ENCODE measurements at regions not wholly inside any gene's neighbourhood (a gene's known extent, or its start where the extent isn't known, plus 50 kb on each side); places are given as distances from the start of the nearest gene placed in this dataset.
"Not testable (repeated sequence)": the region's sequence is repeated elsewhere in the genome, so short reads cannot be mapped to it uniquely, and the experiment has no call there.

- CTCF ChIA-PET = no interaction called here
- TF ChIP-seq CTCF (IDR thresholded peaks at IDR 0.05; ENCODE audit: insufficient read depth, low read depth, low read length) = no peak
- Histone ChIP-seq H3K4me3 (ENCODE audit: low read depth, low read length) (no peak overlapping the region), H3K27me3 (ENCODE audit: control insufficient read depth, insufficient read depth, low read length) (no peaks in the 10 kb centered on the region), H3K36me3 (ENCODE audit: control insufficient read depth, insufficient read depth, low read length) (no peaks in the 10 kb centered on the region)
- POLR2A ChIA-PET = no interaction called here
- DNase-seq (ENCODE audit: low read depth) = no peak
These were observed 303.7 kb upstream of the IRS4 start for GRCh38 chrX:109040057-109040456.

- no peak for TF ChIP-seq CTCF (IDR thresholded peaks at IDR 0.05; ENCODE audit: insufficient read depth, low read depth, low read length)
- POLR2A ChIA-PET = no interaction called here
- CTCF ChIA-PET = no interaction called here
- DNase-seq (ENCODE audit: low read depth) = no peak
- Histone ChIP-seq H3K36me3 (ENCODE audit: control insufficient read depth, insufficient read depth, low read length) (no peaks in the 10 kb centered on the region), H3K27me3 (ENCODE audit: control insufficient read depth, insufficient read depth, low read length) (no peaks in the 10 kb centered on the region), H3K4me3 (ENCODE audit: low read depth, low read length) (no peak overlapping the region)
These were observed 300.3 kb upstream of the IRS4 start for GRCh38 chrX:109036624-109037023.

DNA sequence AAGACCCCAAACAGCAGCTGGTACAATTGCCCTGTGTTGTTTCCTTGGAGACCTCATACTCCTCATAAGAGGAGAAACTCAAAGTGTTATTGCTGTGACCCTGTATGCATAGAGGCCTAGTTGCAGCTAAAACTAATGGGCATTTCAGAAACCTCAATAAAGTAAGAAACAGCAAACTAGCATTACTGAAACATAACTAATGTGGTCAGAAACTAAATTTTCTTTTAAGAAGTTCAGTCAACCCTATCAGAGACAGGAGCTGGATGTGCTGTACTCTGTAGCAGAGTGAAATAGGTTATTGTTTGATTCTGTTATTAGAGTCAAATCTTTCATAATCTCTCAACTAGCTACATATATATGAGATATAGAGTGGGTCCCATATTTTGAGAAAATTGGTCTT is 257.5 kb upstream of the IRS4 start:
- ChIA-PET CTCF (no interaction called here), POLR2A (no interaction called here)
- H3K4me3 ChIP-seq (ENCODE audit: low read depth, low read length) = no peak overlapping the region
- H3K27me3 ChIP-seq (ENCODE audit: control insufficient read depth, insufficient read depth, low read length) = no peaks in the 10 kb centered on the region
- no peaks in the 10 kb centered on the region for H3K36me3 ChIP-seq (ENCODE audit: control insufficient read depth, insufficient read depth, low read length)
- no peak for DNase-seq (ENCODE audit: low read depth)
- TF ChIP-seq CTCF (IDR thresholded peaks at IDR 0.05; ENCODE audit: insufficient read depth, low read depth, low read length) = no peak

DNA sequence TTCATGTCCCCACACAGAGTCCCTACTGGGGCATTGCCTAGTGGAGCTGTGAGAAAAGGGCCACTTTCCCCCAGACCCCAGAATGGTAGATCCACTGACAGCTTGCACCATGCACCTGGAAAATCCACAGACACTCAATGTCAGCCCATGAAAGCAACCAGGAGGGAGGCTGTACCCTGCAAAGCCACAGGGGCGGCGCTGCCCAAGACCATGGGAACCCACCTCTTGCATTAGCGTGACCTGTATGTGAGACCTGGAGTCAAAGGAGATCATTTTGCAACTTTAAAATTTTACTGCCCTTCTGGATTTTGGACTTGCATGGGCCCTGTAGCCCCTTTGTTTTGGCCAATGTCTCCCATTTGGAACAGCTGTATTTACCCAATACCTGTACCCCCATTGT is 236.5 kb upstream of the IRS4 start:
- H3K4me3 ChIP-seq (ENCODE audit: low read depth, low read length); CTCF ChIA-PET; H3K27me3 ChIP-seq (ENCODE audit: control insufficient read depth, insufficient read depth, low read length); DNase-seq (ENCODE audit: low read depth); H3K36me3 ChIP-seq (ENCODE audit: control insufficient read depth, insufficient read depth, low read length); POLR2A ChIA-PET: not testable (repeated sequence)

- no peak for DNase-seq (ENCODE audit: low read depth)
- ChIA-PET POLR2A (no interaction called here), CTCF (no interaction called here)
- H3K36me3 ChIP-seq (ENCODE audit: control insufficient read depth, insufficient read depth, low read length) = no peaks in the 10 kb centered on the region
- H3K4me3 ChIP-seq (ENCODE audit: low read depth, low read length) = no peak overlapping the region
- TF ChIP-seq CTCF (IDR thresholded peaks at IDR 0.05; ENCODE audit: insufficient read depth, low read depth, low read length) = no peak
- no peaks in the 10 kb centered on the region for H3K27me3 ChIP-seq (ENCODE audit: control insufficient read depth, insufficient read depth, low read length)
These were observed 210.8 kb upstream of the IRS4 start for GRCh38 chrX:108947205-108947604.

- TF ChIP-seq CTCF (IDR thresholded peaks at IDR 0.05; ENCODE audit: insufficient read depth, low read depth, low read length) = no peak
- H3K36me3 ChIP-seq (ENCODE audit: control insufficient read depth, insufficient read depth, low read length) = no peaks in the 10 kb centered on the region
- DNase-seq (ENCODE audit: low read depth) = no peak
- POLR2A ChIA-PET = no interaction called here
- no peak overlapping the region for H3K4me3 ChIP-seq (ENCODE audit: low read depth, low read length)
- CTCF ChIA-PET = no interaction called here
- H3K27me3 ChIP-seq (ENCODE audit: control insufficient read depth, insufficient read depth, low read length) = no peaks in the 10 kb centered on the region
These were observed 210.2 kb upstream of the IRS4 start for GRCh38 chrX:108946531-108946930.
